OCI-LY1 (cell line): ENCODE measurements at regions not wholly inside any gene's neighbourhood (a gene's known extent, or its start where the extent isn't known, plus 50 kb on each side); places are given as distances from the start of the nearest gene placed in this dataset.

Experiments used
- H2AFZ ChIP-seq: fragments of 200-600 bp; sonication (generic), shearing (Covaris generic); 2 replicates; pipeline ENCODE4 v1.6.0; 2014; ENCODE audit warnings: antibody characterized with exemption, mild to moderate bottlenecking, low read length
- H3F3A ChIP-seq: fragments of 200-600 bp; sonication (generic), shearing (Covaris generic); 2 replicates; pipeline ENCODE4 v1.6.0; 2014; ENCODE audit warnings: mild to moderate bottlenecking, antibody characterized with exemption, low read length, moderate library complexity; ENCODE audit not compliant: insufficient read depth
- H3K27ac ChIP-seq: fragments of 200-600 bp; sonication (generic); 2 replicates; pipeline ENCODE4 v1.5.1; 2014; ENCODE audit warnings: low read length, mixed run types, mild to moderate bottlenecking, low read depth; ENCODE audit not compliant: poor library complexity, severe bottlenecking
- H3K27me3 ChIP-seq: fragments of 200-600 bp; sonication (generic); 2 replicates; pipeline ENCODE4 v1.6.0; 2014; ENCODE audit warnings: antibody characterized with exemption, mild to moderate bottlenecking, low read length, moderate library complexity; ENCODE audit not compliant: insufficient read depth
- H3K36me3 ChIP-seq: fragments of 200-600 bp; sonication (generic); 2 replicates; pipeline ENCODE4 v1.6.1; 2014; ENCODE audit warnings: mild to moderate bottlenecking, antibody characterized with exemption, low read length, moderate library complexity, mixed read lengths; ENCODE audit not compliant: insufficient read depth
- H3K4me1 ChIP-seq: fragments of 200-600 bp; sonication (generic); 2 replicates; pipeline ENCODE4 v1.5.1; 2014; ENCODE audit warnings: mild to moderate bottlenecking, low read length, moderate library complexity; ENCODE audit not compliant: insufficient read depth, severe bottlenecking
- H3K4me2 ChIP-seq: fragments of 200-600 bp; sonication (generic), shearing (Covaris generic); 2 replicates; pipeline ENCODE4 v1.6.1; 2014; ENCODE audit warnings: low read length
- H3K4me3 ChIP-seq: fragments of 200-600 bp; sonication (generic); 2 replicates; pipeline ENCODE4 v1.5.1; 2014; ENCODE audit warnings: low read length, low read depth, mild to moderate bottlenecking, mixed read lengths; ENCODE audit not compliant: poor library complexity, severe bottlenecking
- H3K79me2 ChIP-seq: fragments of 200-600 bp; shearing (Covaris generic); 2 replicates; pipeline ENCODE4 v1.6.1; 2016; ENCODE audit warnings: mixed run types, low read length, mixed read lengths; ENCODE audit not compliant: insufficient read depth
- H3K9ac ChIP-seq: fragments of 200-600 bp; sonication (generic), shearing (Covaris generic); 2 replicates; pipeline ENCODE4 v1.6.1; 2014; ENCODE audit warnings: mild to moderate bottlenecking, low read length, mixed read lengths
- H3K9me2 ChIP-seq: fragments of 200-600 bp; sonication (generic), shearing (Covaris generic); 2 replicates; pipeline ENCODE4 v1.6.1; 2014; ENCODE audit warnings: low read depth, mild to moderate bottlenecking, low read length, mixed read lengths
- H3K9me3 ChIP-seq: fragments of 200-600 bp; shearing (Covaris generic); 2 replicates; pipeline ENCODE4 v1.6.1; 2014; ENCODE audit warnings: low read length, mixed read lengths
- H4K20me1 ChIP-seq: fragments of 200-600 bp; sonication (generic), shearing (Covaris generic); 2 replicates; pipeline ENCODE4 v1.6.0; 2016; ENCODE audit warnings: mild to moderate bottlenecking, low read length; ENCODE audit not compliant: insufficient read depth
- CTCF ChIP-seq: fragments of 200-600 bp; sonication (generic), shearing (Covaris generic); IDR thresholded peaks from 2 replicates; pipeline ENCODE4 v1.5.1; 2017; ENCODE audit warnings: mild to moderate bottlenecking, antibody characterized with exemption, low read length, moderate library complexity, mixed read lengths
- EZH2 ChIP-seq: fragments of 200-600 bp; sonication (generic), shearing (Covaris generic); IDR thresholded peaks from 2 replicates; pipeline ENCODE4 v1.8.0; 2017; ENCODE audit warnings: borderline replicate concordance, mixed run types, mild to moderate bottlenecking, antibody characterized with exemption, low read length, moderate library complexity, mixed read lengths

GRCh38 chr16:65343556-65343955 lies 221.7 kb upstream of the CDH11 start:
- Histone ChIP-seq H2AFZ (no peak overlapping the region), H3K27ac (no peak overlapping the region), H3K4me1 (no peaks in the 10 kb centered on the region), H3K9me3 (no peaks in the 10 kb centered on the region), H3K36me3 (no peaks in the 10 kb centered on the region), H3K9ac (no peak overlapping the region), H3K9me2 (no peaks in the 10 kb centered on the region), H3K4me3 (no peak overlapping the region), H3F3A (no peaks in the 10 kb centered on the region), H4K20me1 (no peaks in the 10 kb centered on the region), H3K4me2 (no peak overlapping the region), H3K79me2 (no peaks in the 10 kb centered on the region), H3K27me3 (no peaks in the 10 kb centered on the region)
- no peak for TF ChIP-seq EZH2
- TF ChIP-seq CTCF, result no peak

GRCh38 chr16:65342231-65342866 lies 220.5 kb upstream of the CDH11 start:
- TF ChIP-seq EZH2 (no peak), CTCF (no peak)
- Histone ChIP-seq H3K9me3 (no peaks in the 10 kb centered on the region), H2AFZ (no peak overlapping the region), H3K9ac (no peak overlapping the region), H3K79me2 (no peaks in the 10 kb centered on the region), H3K9me2 (no peaks in the 10 kb centered on the region), H3K36me3 (no peaks in the 10 kb centered on the region), H3K27ac (no peak overlapping the region), H3K4me2 (no peak overlapping the region), H3K4me1 (no peaks in the 10 kb centered on the region), H3F3A (no peaks in the 10 kb centered on the region), H3K27me3 (no peaks in the 10 kb centered on the region), H4K20me1 (no peaks in the 10 kb centered on the region), H3K4me3 (no peak overlapping the region)

GRCh38 chr16:65339062-65339461 lies 217.2 kb upstream of the CDH11 start:
- no peaks in the 10 kb centered on the region for H3K36me3 ChIP-seq
- no peaks in the 10 kb centered on the region for H3K9me3 ChIP-seq
- no peak overlapping the region for H2AFZ ChIP-seq
- no peak overlapping the region for H3K9ac ChIP-seq
- H4K20me1 ChIP-seq, result no peaks in the 10 kb centered on the region
- no peak overlapping the region for H3K27ac ChIP-seq
- no peak for TF ChIP-seq CTCF
- TF ChIP-seq EZH2, result no peak
- no peak overlapping the region for H3K4me2 ChIP-seq
- no peaks in the 10 kb centered on the region for H3K4me1 ChIP-seq
- H3F3A ChIP-seq, result no peaks in the 10 kb centered on the region
- H3K4me3 ChIP-seq, result no peak overlapping the region
- no peaks in the 10 kb centered on the region for H3K9me2 ChIP-seq
- H3K79me2 ChIP-seq, result no peaks in the 10 kb centered on the region
- no peaks in the 10 kb centered on the region for H3K27me3 ChIP-seq
